Left ventricle myocardium inferior (tissue), 1 donor: ENCODE measurements at regions not wholly inside any gene's neighbourhood (a gene's known extent, or its start where the extent isn't known, plus 50 kb on each side); places are given as distances from the start of the nearest gene placed in this dataset.

Experiments used
- DNase-seq: peaks from one replicate; pipeline ENCODE4 v3.0.0-alpha.2; 2020
- H3K27ac ChIP-seq: fragments of 200-600 bp; replicated peaks from 2 replicates; pipeline ENCODE4 v1.8.0; 2021
- H3K27me3 ChIP-seq: fragments of 200-600 bp; 2 replicates; pipeline ENCODE4 v1.8.0; 2021; ENCODE audit warnings: low read depth
- H3K36me3 ChIP-seq: fragments of 200-600 bp; 2 replicates; pipeline ENCODE4 v1.8.0; 2021
- H3K4me1 ChIP-seq: fragments of 200-600 bp; 2 replicates; pipeline ENCODE4 v1.8.0; 2021
- H3K4me3 ChIP-seq: fragments of 200-600 bp; 2 replicates; pipeline ENCODE4 v1.8.0; 2021; ENCODE audit warnings: mild to moderate bottlenecking, moderate library complexity
- H3K9me3 ChIP-seq: fragments of 200-600 bp; replicated peaks from 2 replicates; pipeline ENCODE4 v1.8.0; 2021
- intact Hi-C: fragments of 100-400 bp; cut with micrococcal nuclease; formaldehyde crosslinking; loops from one replicate; pipeline ENCODE4 v1.11.0; 2022
- TF ChIP-seq, protein P1 (sequence below): fragments of 200-600 bp; IDR thresholded peaks from 2 replicates; pipeline ENCODE4 v1.8.0; 2021; ENCODE audit warnings: antibody characterized with exemption, mild to moderate bottlenecking, borderline replicate concordance
- donor health status: DM: no; HTN: yes; CAD: no; lungs with severe emphysema.

DNA sequence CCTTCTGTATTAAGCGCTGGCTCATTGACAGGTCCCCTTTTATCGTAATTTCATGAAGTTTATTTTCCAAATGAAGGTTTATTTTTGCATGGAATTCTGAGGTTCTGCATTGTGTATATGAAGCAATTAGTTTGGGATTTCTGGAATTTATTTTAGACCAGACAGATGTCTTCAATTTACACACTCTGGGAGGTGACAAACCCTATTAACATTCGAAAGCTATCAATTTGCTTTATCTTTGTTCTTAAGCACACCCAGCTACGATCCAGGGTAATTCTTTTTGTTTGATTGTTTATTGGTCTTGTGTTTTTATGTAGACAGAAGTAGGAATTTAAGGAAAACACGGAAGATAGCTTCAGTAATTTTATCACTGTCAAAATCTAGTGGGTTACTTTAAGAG is 264.6 kb downstream of the HS3ST3A1 start:
- TF ChIP-seq, protein P1, sequence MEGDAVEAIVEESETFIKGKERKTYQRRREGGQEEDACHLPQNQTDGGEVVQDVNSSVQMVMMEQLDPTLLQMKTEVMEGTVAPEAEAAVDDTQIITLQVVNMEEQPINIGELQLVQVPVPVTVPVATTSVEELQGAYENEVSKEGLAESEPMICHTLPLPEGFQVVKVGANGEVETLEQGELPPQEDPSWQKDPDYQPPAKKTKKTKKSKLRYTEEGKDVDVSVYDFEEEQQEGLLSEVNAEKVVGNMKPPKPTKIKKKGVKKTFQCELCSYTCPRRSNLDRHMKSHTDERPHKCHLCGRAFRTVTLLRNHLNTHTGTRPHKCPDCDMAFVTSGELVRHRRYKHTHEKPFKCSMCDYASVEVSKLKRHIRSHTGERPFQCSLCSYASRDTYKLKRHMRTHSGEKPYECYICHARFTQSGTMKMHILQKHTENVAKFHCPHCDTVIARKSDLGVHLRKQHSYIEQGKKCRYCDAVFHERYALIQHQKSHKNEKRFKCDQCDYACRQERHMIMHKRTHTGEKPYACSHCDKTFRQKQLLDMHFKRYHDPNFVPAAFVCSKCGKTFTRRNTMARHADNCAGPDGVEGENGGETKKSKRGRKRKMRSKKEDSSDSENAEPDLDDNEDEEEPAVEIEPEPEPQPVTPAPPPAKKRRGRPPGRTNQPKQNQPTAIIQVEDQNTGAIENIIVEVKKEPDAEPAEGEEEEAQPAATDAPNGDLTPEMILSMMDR: no peak
- Histone ChIP-seq H3K27ac (no peak overlapping the region), H3K9me3 (no peaks in the 10 kb centered on the region), H3K27me3 (peaks cover 5% of the 10 kb centered on the region), H3K4me1 (no peaks in the 10 kb centered on the region), H3K36me3 (no peaks in the 10 kb centered on the region), H3K4me3 (no peak overlapping the region)
- intact Hi-C loops: loop anchor here (10.0 kb wide), 1 partner anchor 968 kb away; the partner anchor contains the start of gene HS3ST3B1
- no peak for DNase-seq

DNA sequence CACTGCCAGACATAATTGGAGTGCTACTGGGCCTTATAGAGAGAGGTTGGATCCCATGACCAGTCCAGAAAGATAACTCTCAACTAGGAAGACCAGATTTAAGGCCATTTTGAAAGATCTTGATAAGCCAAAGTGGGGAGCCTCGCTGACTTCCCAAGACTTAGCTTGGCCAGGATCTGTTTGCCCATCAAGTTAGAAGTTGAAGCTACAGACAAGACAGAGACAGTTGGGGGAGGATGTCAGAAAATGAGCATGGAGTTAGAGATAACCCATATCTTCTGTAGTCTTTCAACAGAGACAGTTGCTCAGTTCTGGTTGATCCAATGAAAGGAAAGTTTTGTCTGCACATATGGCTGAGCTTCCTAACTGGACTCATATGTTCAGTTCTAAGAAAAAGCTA is 267.4 kb downstream of the HS3ST3A1 start:
- intact Hi-C loops: loop anchor here (10.0 kb wide), 1 partner anchor 970 kb away; the partner anchor contains the start of gene HS3ST3B1
- Histone ChIP-seq H3K27ac (no peak overlapping the region), H3K4me1 (no peaks in the 10 kb centered on the region), H3K9me3 (no peaks in the 10 kb centered on the region), H3K27me3 (peaks cover 5% of the 10 kb centered on the region), H3K36me3 (no peaks in the 10 kb centered on the region), H3K4me3 (no peak overlapping the region)
- TF ChIP-seq, protein P1: no peak
- DNase-seq: no peak

DNA sequence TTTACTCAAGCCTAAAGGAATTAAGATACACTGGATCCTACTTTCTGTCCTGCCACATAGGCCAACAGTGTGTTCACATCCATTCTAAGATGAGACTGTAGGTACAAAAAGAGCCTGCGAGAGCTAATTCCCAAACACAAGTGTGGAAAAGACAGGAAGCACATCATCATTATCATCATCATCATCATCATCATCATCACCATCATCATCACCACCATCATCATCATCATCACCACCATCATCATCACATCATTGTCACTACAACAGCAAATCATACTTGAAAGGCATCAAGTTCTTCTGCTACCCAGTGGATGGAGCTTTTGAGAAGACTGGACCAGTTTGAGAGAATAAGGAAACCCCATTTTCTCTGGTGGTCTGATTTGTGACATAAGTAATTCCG is 268.1 kb downstream of the HS3ST3A1 start:
- H3K27ac ChIP-seq: no peak overlapping the region
- H3K9me3 ChIP-seq: no peaks in the 10 kb centered on the region
- H3K4me3 ChIP-seq: no peak overlapping the region
- TF ChIP-seq, protein P1: no peak
- intact Hi-C loops: loop anchor here (10.0 kb wide), 1 partner anchor 971 kb away; the partner anchor contains the start of gene HS3ST3B1
- peaks cover 5% of the 10 kb centered on the region for H3K27me3 ChIP-seq
- H3K36me3 ChIP-seq: no peaks in the 10 kb centered on the region
- no peaks in the 10 kb centered on the region for H3K4me1 ChIP-seq
- DNase-seq: no peak

DNA sequence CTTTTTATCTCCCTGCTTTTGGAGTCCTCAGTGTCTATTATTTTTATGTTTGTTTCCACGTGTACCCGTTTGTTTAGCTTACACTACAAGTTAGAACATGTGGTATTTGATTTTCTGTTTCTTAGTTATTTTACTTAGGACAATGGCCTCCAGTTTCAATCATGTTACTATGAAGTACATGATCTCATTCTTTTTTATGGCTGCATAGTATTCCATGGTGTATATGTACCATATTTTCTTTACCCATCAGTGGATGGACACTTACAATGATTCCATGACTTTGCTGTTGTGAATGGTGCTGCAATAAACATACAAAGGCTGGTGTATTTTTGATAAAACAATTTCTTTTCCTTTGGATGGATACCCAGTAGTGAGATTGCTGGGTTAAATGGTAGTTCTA is 269.5 kb downstream of the HS3ST3A1 start:
- Histone ChIP-seq H3K36me3 (no peaks in the 10 kb centered on the region), H3K27me3 (peaks cover 5% of the 10 kb centered on the region), H3K4me3 (no peak overlapping the region), H3K9me3 (no peaks in the 10 kb centered on the region), H3K4me1 (no peaks in the 10 kb centered on the region), H3K27ac (no peak overlapping the region)
- intact Hi-C loops: loop anchor here (10.0 kb wide), 1 partner anchor 973 kb away; the partner anchor contains the start of gene HS3ST3B1
- TF ChIP-seq, protein P1: no peak
- DNase-seq: no peak

DNA sequence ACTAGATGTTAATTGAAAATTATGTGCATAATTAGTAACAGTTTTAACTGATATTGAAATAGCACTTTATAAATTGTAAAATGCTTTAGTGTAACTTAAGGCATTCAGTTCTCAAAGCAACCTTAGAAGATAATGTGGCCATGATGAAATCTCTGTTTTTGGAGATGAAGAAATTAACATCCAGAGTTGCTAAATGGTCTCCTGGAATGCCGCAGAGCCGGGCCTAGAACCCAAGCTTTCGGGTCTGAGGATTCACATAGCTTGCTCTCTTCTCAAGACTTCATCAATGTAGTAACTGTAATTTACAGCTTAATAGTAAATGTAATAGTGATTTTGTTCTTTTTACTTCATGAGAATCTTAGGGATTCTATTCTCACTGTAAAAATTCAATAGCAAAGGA is 272.3 kb downstream of the HS3ST3A1 start:
- H3K4me1 ChIP-seq: no peaks in the 10 kb centered on the region
- no peak for DNase-seq
- H3K36me3 ChIP-seq: no peaks in the 10 kb centered on the region
- H3K27ac ChIP-seq: no peak overlapping the region
- no peak overlapping the region for H3K4me3 ChIP-seq
- intact Hi-C loops: no loop called here
- TF ChIP-seq, protein P1: no peak
- no peaks in the 10 kb centered on the region for H3K27me3 ChIP-seq
- no peaks in the 10 kb centered on the region for H3K9me3 ChIP-seq
